HG03460 (cell line): ENCODE measurements at regions not wholly inside any gene's neighbourhood (a gene's known extent, or its start where the extent isn't known, plus 50 kb on each side); places are given as distances from the start of the nearest gene placed in this dataset.
"Not testable (repeated sequence)": the region's sequence is repeated elsewhere in the genome, so short reads cannot be mapped to it uniquely, and the experiment has no call there.

Experiments
- ATAC-seq: cut with Tn5 transposase; IDR thresholded peaks from one replicate; pipeline ENCODE4 v1.9.1; 2021; ENCODE audit not compliant: unreplicated experiment

DNA sequence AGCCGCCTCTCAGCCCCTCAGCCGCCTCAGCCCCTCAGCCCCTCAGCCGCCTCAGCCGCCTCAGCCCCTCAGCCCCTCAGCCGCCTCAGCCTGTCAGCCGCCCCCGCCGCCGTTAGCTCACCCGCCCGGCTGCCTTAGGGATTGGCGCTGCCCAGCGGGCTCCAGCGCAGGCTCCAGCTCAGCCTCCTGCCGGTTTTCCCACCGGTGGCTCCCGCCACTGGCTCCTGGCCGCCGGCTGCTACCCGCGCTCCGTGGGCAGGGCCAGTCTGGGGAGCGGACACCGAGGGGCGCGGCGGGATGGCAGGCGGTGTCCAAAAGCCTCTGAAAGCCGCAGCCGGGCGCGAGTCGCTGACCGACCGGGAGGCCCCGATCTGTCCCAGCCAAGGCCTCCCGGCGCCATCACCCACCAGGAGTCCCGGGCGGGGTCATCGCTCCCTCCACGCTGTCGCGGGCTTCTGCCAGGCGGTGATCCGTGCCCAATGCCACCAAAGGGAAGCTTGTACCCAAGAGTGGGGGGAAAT lies 1532.7 kb downstream of the REEP3 start:
- not testable (repeated sequence) for ATAC-seq

DNA sequence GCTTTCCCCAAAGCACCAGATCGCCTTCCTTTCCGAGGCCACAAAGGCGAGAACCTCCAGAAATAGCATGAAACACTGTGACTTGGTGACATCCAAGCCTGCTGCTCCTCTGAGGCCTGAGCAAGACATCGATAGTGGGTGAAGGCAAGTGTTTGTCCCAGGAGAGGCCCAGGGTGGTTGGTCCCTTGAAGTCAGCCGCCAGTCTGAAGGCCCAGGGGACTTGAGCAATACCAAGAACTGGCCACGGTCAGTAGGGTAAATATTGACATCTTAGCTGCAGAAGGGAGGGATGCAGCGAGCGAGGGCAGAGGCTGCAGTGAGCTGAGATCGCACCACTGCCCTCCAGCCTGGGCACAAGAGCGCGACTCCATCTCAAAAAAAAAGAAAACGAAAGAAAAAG lies 1533.5 kb downstream of the REEP3 start:
- ATAC-seq = not testable (repeated sequence)

DNA sequence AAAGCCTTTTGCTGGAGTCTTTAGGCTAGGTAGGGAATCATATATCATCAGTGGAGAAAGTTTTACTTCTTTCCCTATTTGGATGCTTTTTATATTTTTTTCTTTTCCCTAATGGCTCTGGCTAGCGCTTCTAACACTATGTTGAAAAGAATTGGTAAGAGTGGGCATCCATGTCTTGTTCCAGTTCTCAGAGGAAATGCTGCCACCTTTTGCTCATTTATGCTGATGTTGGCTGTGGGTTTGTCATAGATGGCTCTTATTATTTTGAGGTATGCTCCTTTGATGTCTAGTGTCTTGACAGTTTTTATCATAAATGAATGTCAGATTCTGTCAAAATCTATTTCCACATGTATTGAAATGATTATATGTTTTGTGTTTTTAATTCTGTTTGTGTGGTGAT lies 1544.1 kb downstream of the REEP3 start:
- ATAC-seq = no peak

DNA sequence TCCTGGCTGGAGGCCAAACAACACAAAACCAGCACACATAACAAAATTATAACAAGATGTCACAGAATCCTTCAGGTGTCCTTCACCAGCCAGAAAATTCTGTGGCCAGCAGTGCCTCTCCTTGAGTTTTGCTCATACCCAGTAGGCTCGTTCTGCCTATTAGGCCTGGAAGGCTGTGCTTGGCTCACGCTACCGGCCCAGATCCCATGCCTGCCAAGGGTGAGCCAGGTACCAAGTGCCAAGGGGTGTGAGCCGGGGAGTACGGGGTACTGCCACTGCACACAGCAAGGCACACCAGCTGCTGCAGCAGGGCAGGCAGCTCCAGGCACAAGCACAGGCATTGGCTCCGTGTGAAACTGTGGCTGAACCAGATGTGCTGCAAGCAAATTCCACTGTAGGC lies 1562.0 kb downstream of the REEP3 start:
- no peak for ATAC-seq

DNA sequence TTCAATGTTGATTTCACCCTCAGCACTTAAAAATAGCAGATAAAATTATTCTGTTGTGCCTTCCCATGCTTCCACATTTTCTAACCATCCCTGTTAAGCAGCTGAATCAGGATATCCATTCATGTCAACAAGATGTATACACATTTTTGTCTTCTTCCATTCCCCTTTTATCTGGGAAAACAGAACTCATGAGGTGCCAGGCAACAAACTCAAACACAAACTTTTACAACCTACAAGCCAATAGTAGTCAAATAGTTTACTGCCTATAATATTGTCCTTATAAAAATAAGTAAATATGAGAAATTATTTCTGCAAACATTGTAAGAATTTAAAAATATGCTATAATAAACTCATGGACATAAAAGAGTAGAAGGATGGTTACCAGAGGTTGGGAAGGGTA lies 1569.8 kb downstream of the REEP3 start:
- ATAC-seq = no peak

DNA sequence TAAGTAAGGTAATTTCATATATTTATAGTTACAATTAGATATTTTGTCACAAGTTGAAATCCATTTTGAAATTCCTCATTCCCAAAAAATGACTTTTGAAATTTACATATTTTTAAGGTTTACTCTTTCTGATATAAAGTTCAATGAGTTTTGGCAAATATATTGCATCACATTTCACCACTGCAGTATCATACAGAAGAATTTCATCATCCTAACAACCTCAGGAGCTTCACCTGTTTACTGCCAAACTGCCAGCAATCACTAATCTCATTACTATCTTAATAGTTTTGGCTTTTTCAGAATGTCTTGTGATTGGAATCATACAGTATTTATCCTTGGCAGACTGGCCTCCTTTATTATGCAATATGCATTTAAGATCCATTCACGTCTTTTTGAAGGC lies 1578.9 kb downstream of the REEP3 start:
- ATAC-seq = no peak

DNA sequence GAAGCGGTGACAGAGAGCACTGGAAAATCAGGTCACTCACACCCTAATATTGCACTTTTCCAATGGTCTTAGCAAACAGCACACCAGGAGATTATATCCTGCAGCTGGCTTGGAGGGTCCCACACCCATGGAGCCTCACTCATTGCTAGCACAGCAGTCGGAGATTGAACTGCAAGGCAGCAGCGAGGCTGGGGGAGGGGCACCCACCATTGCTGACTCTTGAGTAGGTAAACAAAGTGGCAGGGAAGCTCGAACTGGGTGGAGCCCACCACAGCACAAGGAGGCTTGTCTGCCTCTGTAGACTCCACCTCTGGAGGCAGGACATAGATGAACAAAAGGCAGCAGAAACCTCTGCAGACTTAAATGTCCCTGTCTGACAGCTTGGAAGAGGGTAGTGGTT lies 1579.7 kb downstream of the REEP3 start:
- ATAC-seq = not testable (repeated sequence)

DNA sequence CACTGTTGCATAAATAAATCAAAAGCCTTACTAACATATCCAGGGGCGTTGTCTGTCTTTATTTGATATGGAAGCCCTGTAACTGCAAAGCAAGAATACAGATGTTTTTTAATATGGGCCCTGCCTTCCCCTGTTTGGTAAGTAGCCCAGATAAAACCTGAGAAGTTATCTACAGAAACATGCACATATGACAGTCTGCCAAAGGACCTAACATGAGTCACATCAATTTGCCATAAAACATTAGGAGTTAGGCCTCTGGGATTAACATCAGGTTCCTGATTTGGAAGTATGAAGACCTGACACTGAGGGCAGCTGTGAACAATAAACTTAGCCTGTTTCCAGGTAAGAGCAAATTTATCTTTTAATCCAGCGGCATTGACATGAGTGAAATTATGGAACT lies 1588.8 kb downstream of the REEP3 start:
- no peak for ATAC-seq

DNA sequence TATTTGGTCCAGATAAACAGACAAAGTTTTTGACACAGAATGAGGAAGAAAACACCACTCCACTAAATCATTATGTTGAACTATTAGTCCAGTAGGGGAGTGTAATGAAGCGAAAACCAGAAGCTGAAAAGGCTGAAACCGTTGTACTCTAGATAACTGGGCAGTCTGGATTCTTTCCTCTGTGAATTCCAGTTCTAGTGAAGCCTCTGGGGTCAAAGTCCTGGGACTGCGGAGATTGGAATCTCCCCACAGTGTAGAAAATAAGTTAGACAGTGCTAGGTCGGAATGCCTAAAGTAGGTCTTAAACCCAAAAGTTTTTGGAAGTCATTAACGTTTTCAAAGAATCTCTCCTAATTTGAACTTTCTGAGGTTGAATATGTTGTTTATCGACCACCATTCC lies 1589.9 kb downstream of the REEP3 start:
- ATAC-seq = not testable (repeated sequence)

DNA sequence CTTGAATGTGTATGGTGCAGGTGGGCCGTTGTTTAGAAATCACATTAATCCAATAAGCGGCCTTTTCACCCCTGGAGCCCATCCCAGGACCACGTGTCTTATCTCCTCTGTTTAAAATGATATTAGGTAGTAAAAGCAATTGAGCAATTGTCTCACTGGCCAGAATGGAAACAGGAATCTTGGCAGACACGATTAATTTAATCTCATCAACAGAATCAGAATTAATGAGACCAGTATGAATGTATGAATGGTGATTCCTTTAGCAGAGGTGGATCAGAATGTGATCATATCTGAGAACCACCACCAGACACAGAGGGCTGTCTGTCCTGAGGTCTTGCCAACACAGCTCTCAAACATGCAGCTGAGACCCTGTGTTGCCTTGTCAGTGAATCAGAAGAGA lies 1591.4 kb downstream of the REEP3 start:
- no peak for ATAC-seq

DNA sequence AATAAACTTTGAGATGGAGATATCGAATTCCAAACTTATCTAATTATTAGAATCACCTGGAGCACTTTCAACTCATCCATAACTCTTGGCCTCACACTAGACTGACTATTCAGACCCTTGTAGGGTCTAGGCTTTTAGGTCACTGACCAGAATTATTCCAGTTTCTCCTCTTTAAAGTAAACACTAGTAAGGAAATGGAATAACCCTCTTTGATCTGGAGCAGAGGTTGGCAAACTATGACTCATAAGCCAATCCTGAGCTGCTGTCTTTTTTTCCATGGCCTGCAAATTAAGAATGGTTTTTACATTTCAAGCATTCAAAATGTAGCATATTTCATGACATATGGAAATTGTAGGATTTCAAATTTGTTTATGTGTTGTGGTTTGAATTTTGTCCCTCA lies 1601.9 kb downstream of the REEP3 start:
- ATAC-seq = no peak

DNA sequence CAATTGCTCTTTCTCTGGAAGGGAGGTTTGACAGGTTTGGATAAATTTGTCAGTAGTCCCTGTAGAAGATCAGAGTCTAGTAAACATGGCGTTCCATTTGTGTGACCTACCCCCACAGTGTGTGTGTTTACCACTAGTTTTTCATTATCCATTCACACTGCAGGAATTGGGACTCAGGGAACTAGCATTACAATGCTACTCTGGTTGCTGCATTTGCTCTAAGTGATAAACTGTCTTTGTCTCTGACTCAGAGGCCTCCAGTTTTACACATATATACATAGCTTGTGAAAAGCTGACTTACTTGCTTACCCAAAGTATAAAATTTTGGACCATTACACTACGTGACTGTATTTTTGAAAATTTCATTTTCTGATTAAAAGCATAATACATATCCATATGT lies 1604.0 kb downstream of the REEP3 start:
- ATAC-seq = no peak

DNA sequence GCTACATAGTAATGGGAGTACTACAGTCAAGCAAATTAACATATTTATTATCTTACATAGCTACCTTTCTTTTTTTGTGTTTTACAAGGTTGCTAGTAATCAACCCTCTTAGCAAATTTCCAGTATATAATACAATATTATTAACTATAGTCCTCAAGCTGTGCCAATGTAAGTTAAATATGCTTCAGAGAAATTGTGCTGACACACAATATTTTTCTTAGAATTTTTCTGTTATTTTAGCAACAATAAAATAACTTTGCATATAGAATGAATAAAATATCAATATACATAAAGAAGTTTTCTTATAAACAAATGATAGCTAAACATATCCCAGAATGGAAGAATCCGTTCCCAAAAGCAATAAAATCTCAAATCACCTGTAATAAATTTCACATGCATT lies 1605.1 kb downstream of the REEP3 start:
- no peak for ATAC-seq

DNA sequence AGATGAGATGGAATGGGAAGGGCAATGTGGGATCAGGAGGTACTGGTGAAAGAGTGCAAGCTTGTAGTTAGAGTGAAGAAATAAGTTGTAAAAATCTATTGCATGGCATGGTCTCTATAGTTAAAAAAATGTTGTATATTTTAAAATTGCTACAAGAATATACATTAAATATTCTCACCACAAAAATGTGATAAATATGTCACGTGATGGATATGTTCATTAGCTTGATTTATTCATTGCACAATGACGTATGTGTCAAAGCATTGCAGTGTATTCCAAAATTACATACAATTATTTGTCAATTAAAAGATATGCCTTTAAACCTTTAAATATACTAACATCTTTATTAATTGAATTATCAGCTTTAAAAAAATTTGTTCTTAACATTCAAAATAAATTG lies 1607.1 kb downstream of the REEP3 start:
- no peak for ATAC-seq

DNA sequence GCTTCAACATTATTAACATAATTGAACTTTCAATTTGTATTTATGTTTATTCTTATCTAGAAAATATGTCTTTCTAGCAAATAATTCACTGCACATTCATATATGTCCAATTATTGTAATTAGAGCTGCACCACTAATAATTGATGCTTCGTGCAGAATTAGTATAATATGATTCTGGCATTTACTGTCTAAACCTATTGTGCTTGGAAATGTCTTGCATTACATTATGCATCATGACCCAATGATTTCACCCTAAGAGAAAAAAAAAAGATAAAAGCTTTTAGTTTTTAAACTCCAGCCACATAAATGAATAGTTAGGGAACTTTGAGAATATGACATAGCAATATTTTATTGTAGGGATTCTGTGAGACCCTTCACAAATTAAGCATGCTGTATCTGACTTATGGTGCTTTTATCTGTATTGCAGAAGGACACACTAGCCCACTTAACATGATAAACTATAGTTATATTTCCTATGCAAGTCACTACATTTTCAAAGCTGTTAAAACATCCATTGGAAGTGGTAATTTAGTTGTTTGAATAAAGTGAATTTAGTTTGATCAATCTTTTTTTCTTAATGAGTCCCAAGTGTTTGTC lies 1609.1 kb downstream of the REEP3 start:
- ATAC-seq = no peak

DNA sequence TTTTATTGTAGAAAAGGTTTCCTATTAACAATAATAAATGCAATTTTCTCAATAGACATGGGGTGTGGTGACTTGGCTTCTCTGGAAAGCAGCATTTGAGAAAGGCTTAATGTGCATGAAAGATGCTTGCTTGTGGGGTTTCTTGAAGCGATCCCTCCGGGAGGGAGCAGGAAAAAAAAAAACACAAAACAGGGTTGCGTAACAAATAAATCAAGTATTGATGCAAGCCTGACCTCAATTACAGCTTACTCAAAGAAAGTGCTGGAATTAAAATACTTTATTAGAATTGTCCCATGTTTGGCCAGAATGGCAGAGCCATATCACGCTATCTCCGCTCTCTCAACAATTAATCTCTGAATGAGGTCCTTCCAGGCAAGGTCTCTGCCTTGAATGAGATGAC lies 1612.5 kb downstream of the REEP3 start:
- no peak for ATAC-seq

DNA sequence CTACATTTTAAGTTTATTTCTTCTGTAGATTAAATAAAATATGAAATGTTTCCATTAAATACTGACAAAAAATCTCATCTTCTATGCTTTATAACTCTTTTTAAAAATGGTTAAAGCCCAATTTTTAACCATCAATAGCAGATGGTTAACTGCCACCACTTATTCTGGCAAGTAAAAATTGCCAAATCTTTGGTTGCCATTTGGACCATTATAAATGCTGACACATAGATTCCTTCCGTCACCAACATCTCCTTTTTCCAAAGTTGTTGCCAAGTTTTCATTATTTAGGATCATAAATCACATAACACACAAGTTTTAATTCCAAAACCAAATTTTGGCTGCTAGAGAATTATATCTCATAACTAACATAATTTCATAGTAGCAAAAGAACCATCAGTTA lies 1614.3 kb downstream of the REEP3 start:
- no peak for ATAC-seq

DNA sequence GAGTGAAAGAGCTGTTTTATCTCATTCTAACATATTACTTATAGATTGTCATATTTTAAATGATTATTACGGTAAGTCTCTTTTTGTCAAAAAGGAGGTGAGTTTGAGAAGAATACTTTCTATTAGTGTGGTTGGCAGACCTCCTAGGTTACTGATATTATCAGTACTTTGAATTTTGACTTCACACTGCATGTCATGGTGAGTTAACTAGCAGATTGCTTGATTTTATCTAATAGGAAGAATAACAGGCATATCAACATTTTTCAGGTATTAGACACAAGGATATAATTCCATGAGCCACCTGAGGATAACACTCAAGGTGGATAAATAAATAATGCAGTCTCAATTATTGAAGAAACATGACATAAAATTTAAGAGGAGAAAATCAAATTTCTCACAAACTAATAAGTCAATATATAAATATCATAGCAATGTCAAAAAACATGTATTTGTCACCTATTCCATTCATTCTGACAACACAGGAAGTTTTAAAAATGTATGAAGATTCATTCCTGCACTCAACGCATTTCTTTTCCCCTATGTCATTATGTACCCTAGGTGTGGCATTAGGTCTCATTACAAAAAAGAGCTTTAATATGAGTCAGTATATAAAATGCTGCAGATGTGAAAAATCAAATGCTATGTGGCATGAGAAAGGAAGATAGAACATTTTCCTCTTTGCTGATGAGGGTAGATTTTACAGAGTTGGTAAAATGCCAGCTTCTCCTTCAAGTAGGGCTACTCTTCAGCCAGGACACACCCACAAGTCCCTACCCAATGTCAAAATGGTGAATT lies 1621.6 kb downstream of the REEP3 start:
- no peak for ATAC-seq

DNA sequence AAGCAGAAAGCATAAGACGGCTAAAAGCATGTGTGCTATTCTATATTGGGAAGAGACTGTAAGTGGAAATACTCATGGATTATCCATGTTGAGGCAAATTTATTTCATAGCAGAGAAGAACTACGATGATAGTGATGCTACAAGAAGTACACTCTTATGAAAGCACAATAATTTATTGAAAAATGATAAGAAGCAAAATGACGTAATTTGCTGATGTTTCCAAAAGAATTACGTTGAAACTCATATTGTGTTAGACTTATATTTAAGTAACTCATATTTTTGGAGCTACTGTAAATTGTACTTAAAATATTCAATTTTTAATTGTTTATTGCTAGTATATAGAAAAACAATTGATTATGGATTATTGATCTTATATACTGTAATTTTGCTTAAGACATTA lies 1622.5 kb downstream of the REEP3 start:
- no peak for ATAC-seq

DNA sequence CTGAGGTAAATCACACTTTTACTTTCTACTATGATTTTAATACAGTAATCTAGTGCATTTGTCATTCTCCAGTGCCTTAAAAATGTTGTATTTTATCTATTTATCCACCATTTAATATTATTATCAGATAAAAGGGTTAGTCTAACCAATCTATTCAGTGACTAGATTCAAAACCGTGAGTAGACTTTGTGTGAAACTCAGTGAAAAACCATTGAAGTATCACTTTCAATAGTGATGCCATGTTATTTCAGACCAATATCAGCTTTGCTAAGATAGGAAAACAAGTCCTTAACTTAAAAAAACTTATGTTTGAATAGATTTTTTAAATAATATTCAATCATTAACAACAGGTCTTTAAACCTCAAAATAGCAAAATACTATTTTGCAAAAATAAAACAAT lies 1628.7 kb downstream of the REEP3 start:
- ATAC-seq = no peak

DNA sequence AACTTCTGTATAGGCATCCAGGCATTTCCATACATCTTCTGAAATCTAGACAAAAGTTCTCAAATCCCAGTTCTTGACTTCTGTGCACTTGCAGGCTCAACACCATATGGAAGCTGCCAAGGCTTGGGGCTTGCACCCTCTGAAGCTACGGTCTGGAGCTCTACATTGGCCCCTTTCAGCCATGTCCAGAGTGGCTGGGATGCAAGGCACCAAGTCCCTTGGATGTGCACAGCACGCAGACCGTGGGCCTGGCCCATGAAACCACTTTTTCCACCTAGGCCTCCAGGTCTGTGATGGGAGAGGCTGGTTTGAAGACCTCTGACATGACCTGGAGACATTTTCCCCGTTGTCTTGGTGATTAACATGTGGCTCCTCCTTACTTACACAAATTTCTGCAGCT lies 1645.1 kb downstream of the REEP3 start:
- ATAC-seq = no peak

DNA sequence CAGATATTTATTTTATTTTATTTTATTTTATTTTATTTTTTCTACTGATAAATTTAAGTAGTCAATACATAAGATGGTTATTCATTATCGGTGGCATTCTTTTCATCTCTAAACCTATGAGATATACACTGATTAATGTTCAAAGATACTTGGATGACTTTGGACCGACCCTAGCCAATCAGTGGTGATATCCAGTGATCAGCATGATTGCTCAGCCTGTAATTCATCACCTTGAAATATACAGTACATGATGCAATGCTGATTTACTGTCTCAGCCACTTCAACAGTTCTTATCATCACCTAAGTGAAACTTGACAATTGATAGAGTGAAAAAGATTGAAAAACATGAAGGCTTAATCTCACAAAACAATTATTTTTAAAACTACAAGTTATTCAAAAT lies 1651.0 kb downstream of the REEP3 start:
- no peak for ATAC-seq

DNA sequence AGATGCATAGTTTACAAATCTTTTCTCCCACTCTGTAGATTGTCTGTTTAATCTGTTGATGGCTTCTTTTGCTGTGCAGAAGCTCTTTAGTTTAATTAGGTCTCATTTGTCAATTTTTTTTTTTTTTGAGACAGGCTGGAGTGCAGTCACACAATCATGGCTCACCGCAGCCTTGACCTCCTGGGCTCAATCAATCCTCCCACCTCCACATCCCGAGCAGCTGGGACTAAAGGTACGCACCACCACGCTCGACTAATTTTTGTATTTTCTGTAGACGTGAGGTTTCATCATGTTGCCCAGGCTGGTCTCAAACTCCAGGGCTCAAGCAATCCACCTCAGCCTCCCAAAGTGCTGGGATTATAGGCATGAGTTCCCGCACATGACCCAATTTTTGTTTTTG lies 1655.8 kb downstream of the REEP3 start:
- no peak for ATAC-seq
